SKM-1 (cell line): ENCODE measurements at regions not wholly inside any gene's neighbourhood (a gene's known extent, or its start where the extent isn't known, plus 50 kb on each side); places are given as distances from the start of the nearest gene placed in this dataset.
A peak's percentile ranks its signal among the peaks of the same experiment; 100 is the strongest.

Experiments
- DNase-seq: peaks from one replicate; lab custom pipeline; 2025; ENCODE audit not compliant: unreplicated experiment; lab: John Stamatoyannopoulos, UW

DNA sequence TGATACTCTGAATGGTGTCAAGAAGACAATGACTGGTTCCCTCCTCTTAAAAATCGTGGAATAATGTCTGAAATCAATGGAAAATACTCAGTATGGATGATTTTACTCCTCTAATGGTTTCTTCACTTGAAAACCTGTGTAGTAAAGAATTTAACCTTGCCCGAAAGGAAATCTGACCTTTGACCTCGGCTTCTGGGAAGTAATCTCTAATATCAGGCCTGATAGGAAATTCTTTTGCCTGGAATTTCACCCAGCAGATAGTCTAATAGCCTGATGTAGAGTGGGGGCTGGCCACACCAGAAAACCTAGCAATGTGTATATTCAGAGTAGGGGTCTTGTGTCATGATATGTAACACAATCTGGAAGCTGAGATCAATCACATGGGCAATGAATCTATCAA is 91.5 kb upstream of the GOLIM4 start:
- DNase-seq, result no peak

DNA sequence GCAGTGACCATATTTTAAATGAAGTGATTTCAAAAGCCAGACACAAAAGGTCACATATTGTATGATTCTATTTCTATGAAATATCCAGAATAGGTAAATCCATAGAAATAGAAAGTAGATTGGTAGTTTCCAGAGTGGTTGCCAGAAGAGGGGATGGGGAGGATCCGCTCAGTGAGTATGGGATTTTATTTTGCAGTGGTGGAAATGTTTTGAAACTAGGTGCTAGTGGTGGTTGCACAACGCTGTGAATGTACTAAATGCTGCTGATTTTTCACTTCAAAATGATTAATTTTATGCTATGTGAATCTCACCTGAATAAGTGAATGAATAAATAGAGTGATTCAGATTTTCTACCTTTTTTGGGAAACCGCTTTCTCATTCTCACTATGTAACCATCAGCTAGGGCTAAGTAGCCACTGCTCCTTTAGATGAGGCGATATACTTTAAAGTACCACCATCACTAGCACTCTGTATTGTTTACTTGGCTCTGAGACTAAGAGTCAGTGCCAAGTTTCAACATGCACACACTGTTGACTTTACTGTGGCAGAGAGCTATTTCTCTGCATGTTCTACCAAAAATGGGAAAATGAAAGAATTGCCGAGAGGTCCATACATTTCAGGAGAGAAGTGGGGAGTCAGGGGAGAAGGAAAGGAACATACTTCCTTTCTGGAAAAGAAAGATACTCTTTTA is 90.7 kb upstream of the GOLIM4 start:
- no peak for DNase-seq

DNA sequence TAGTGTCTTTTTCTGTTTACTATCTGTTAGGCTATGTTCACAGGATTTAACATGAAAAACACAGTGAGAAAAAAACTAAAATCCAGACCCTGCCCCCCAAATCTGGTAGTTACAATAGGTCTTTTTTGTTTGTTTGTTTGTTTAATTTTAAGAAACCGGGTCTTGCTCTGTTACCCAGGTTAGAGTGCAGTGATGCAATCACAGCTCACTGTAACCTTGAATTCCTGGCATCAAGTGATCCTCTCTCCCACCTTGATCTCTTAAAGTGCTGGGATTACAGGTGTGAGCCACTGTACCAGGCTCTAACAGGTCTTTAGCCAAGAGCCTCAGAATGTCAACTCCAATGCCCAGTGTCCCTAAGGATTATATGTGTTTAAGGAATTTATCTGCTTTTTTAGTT is 88.0 kb upstream of the GOLIM4 start:
- DNase-seq, result no peak

DNA sequence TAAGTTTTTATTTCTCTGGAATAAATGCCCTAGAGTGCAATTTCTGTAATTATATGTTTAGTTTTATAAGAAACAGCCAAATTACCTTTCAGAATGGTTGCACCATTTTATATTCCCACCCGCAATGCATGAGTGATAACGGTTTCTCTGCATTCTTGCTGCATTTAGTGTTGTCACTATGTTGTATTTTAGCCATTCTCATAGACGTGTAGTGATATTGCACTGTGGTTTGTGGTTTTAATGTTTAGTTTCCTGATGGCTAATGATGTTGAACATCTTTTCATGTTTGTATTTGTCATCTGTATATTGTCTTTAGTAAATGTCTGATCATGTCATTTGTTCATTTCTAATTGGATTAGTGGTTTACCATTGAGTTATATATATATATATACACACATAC is 73.0 kb upstream of the GOLIM4 start:
- no peak for DNase-seq

DNA sequence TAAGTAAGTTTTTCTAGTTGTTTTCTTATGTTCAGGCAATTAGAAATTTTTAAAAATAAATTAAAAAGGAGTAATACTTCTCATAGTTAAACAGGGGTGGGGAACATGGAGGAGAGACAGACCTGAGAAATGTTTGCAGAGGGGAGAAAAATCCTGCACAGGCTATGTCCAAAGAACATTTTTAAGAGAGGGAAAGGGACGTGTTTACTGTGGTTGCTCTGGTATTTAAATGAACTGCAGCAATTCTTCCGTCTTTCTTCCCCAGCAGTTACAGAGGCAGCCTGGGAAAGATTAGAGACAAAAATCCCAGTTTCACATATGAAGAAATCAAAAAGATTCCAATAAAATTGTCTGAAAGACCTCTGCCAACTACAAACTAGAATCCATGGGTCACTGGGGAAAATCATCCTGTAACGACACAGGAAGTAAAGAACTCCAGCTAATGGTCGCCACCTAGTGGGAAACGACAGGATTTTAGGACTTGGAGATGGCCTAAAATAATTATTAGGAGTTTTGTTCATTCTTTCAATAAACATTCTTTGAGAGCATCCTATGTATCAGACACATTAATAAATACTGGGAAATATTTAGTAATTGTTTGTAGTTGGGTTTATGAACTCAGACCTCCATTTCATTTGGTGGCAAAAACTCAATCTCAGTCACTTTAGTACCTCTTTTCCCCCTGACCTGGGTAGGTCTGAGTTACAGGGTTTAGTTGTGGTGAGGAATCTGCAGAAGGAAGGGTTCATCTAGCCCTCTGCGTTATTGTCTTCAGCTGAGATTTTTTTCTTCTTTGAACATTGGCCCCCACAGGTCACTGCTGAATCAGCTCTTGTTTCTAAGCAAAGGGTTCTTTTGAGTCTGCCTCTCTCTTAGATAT is 69.9 kb upstream of the GOLIM4 start:
- peak; percentile 62 for DNase-seq

DNA sequence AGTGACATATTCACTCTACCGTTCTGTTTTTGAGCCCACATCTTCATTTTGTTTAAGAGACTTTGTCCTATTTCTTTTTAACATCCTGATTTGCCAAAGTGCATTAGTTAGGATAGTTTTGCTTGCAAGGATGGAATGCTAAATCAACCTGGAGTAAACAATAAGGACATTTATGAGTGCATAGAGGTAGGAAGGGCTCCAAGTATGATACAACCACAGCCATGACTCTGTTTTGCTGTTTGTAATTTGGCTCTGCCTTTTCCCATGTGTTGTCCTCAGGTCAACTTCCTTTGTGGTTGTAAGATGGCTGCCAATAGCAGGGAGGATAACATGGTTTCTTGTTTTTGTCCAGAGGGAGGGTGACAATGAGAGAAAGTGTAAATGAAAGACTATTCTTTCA is 66.4 kb upstream of the GOLIM4 start:
- DNase-seq, result no peak

DNA sequence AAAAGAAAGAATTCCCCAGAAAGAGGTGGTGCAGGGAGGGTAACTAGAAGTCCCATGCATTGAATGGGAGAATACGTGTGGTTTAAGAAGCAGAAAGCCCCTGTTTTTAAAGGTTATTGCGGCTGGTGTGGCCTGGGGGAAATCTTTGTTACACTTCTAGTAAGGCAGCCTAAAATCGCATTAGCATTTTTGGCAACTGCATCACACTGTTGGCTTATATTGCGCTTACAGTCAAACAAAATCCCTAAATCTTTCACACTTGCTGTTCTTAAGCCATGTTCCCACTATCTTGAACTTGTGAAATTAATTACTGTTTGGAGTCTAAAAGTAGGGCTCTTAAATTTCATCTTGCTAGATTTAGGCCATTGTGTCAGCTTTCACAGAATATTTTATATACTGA is 66.0 kb upstream of the GOLIM4 start:
- no peak for DNase-seq

DNA sequence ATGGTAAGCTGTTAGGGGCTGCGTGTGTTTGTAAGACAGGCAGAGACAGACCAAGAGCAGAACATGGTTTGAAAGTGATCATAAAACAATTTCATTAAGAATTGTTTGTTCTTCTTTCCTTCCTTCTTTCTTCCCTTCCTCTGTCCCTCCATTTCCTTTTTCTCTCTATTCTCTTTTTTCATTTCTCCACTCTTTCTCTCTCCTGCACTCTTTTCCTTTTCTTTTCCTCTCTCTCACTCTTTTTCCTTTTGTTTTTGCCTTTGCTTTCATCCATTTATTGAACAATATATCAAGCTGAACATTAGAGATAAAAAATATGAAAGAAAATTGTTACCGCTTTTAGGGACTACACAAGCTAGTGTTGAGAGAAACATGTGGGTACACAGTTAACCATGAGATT is 62.2 kb upstream of the GOLIM4 start:
- DNase-seq, result no peak

DNA sequence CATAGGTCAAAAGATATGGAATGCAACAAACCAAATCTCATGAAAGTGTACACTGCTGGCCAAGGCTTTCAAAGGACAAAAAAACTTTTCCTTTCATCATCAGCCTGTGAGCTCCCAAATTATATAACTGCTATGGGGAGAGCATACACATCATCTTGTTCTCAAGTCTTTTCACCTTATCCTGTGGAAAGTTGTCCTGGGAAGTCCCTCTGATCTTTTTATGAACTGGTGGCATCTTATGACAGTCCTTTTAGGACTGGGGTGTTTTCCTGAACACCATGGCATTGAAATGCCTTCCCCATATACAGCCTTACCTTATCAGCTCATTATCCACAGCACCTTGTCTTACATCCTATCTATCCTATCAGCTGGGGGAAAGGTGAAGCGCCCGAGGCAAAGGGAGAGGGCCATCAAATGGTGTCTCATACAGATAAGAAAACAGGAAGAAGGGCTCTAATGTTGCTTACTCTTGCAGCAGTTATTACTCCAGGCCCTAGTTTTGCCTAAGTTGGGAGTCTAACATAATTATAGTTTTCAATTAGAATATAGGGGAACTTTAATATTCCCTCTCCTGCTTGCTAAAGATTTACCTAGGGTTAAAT is 61.5 kb upstream of the GOLIM4 start:
- DNase-seq, result peak; percentile 39

DNA sequence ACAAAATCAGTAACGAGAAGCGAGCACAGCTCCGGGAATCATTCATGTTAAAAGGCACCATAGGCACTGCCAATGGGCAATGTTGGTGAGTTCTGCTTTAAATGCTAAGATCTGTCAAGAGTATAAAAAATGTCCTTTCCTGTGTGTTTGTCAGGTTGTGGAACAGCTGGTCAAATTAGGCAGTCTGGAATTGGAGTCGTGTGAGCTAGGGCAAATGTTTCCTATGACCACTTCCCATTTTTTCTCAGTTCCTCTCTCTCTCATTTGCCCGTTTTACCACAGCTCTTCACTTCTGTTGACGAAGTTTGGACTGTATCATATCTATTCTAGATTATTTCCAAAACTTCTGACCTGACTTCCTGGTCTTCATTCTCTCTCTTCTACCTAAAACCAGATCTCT is 60.8 kb upstream of the GOLIM4 start:
- DNase-seq, result peak; percentile 72

DNA sequence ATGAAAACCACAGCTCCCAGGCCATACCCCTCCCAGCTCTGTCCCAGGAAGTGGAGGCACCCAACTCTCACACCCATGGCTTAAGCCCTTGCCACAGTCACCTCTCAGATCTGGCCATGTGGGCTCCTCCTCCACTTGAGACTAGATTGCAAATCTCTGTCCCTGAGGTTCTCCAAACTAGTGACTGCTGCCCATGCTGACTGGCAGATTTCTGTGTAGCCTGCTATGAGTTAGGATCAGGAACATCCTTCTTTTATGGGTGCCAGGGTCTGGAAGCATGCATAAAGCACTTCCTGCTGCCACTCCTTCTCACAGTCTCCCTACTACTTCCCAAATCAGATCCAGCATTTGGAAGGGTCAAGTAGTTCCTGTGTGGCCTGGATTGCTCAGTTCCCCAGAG is 59.6 kb upstream of the GOLIM4 start:
- no peak for DNase-seq

DNA sequence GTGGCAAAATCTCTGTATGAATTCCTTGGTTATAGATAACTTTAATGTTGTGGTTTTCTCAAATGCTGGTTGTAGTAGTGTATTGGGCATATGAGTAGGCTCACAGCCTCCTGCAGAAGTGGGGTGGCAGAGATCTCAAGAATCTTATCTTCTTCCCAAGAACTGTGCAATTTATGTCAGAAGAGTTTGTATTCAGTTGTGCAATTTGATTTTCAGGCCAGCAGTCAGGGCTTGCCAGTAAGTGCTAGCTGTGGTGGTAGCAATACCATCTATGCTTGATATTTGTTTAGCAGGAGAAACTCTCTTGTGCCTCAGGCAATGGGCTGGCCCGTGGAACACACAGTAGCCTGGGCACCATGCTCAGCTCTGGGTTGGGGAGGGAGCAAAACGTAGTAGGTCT is 58.4 kb upstream of the GOLIM4 start:
- DNase-seq, result no peak

DNA sequence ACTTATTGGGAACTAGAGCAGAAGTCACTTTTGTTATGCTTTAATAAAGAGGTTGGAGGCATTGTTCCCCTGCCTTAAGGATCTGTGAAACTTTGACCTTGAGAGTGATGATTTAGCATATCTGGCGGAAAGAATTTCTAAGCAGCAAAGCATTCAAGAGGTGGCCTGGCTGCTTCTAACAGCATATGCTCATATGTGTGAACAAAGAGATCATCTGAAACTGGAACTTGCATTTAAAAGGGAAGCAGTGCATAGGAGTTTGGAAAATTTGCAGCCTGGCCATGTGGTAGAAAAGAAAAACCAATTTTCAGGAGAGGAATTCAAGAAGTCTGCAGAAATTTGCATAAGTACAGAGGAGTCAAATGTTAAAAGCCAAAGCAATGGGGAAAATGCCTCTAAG is 56.4 kb upstream of the GOLIM4 start:
- DNase-seq, result no peak
